HG03159 (cell line): ENCODE measurements at regions not wholly inside any gene's neighbourhood (a gene's known extent, or its start where the extent isn't known, plus 50 kb on each side); places are given as distances from the start of the nearest gene placed in this dataset.

Experiments
- ATAC-seq: cut with Tn5 transposase; IDR thresholded peaks from one replicate; pipeline ENCODE4 v1.9.1; 2021; ENCODE audit warnings: mild to moderate bottlenecking, moderate library complexity; ENCODE audit not compliant: unreplicated experiment

GRCh38 chr15:70180186-70180875 is 82.6 kb upstream of the TLE3 start:
- no peak for ATAC-seq

DNA sequence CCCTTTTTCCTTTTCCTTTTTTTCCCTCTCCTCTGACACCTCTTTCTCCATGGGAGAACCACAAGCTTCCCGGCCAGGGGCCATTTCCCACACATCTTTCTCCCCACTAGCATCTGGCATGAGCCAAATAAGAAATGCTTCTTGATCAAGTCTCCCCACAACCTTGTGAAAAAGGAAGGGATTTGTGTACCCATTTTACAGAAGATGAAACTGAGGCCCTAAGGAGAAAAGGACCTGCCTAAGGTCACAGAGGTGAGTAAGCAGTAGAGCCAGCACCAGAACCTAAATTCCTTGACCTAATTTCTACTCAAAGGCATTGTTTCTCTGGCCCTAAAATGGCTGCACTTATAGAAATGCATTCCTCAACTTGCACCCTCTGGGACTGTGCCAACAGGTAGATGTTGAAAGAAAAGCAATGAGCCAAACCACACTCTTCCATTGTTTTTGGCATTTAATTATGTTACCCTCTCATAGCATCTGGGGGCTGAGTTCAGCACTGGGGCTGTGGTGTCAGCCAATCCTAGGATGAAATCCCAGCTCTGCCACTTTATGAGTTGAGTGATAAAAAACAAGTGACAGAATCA is 81.7 kb upstream of the TLE3 start:
- ATAC-seq: no peak

DNA sequence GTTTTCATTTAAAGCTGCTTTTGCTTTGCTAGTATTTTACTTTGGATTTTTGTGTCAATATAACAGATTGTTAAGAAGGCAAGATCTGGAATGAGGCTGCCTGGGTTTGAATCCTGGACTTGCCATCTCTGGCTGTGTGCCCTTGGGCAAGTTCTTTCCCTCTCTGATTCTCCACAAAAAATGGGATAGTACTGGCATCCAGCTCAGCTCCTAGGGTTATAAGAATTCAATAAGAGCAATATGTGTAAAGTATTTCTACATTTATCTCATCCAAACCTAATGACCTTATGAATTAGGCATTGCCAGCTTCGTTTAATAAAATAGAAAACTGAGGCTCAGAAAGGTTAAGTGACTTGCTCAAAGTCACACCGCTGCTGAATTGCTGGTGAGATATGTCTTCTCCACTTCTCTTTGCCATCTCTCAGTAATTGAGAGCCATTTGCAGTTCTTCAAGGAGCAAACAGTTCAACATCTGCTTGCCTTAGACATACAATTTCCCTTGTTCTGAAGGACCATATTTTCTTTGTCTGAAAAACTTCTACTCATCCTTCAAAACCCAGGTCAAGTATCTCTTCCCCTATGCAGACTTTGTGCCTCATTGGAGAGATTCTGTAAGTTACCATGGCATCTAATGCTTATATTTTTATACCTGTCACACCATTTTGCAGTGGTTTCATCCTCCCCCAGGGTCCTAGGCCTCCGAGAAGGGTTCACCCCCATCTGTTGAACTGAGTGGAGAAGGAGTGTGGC is 80.8 kb upstream of the TLE3 start:
- ATAC-seq: no peak

GRCh38 chr15:70172566-70173225 is 75.0 kb upstream of the TLE3 start:
- ATAC-seq: no peak

- ATAC-seq: no peak
Observed at GRCh38 chr15:70172124-70172523, 74.4 kb upstream of the TLE3 start.

- ATAC-seq: no peak
Observed at GRCh38 chr15:70171256-70171886, 73.7 kb upstream of the TLE3 start.

GRCh38 chr15:70170096-70170699 is 72.5 kb upstream of the TLE3 start:
- no peak for ATAC-seq

DNA sequence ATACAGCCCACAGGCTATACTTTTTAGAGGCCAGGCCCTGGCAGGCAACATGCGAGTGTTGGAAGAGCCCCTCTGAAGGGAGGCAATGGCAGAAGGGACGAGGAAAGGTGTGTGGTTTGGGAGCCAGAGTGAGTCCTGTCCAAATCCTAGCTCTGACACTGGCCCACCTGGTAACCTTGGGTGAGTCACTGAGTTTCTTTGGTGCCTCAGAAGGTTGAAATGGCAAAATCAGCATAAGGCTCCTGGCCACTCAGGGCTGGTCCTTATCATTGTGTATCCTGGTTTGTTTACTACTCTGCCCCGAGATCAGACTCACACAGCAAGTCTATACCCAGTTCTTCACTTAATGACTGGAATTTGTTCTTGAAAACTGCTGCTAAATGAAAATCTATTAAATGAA is 71.4 kb upstream of the TLE3 start:
- ATAC-seq: no peak

DNA sequence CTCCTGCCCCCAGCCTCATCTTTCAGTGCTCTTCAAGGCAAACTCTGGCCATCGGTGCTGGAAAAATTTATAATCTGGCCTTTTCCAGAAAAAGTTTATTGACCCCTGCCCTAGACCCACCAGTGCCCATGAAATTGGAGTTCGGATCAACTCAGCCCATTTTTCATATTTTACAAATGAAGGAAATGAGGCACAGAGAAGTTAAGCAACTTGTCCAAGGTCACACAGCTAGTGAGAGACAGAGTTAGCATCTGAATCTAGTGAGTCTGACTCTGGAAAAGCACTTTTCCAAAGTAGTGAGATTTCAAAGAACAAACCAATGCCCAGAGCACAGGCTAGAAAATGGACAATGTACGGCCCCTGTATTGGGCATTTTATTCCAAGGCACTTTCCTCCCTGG is 69.4 kb upstream of the TLE3 start:
- no peak for ATAC-seq

DNA sequence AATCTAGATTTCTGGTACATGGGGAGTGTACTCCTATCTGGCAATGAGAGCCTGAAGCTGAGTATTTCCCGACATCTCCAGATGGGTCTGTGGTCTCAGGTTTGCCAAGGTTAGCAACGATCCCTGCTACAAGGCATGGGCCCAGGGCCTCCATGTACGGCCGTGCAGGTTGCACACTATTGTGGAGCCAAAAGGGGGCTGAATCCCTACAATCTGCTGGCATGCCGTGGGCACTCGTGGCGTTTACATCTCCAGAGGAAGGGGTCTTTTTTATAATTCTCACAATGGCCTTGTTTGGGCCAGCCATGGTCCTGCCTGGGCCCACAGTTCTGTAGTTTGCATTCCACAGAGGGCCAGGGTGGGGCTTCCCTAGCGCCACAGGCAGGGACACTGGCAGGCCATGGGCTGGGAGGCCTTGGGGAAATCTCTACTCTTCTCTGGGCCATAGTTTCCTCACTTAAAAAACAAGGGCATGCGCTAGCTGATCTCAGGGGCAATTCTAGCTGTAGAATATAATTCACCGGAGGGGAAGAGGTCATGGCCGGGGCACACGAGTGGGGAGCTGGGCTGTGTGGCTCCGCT is 68.9 kb upstream of the TLE3 start:
- no peak for ATAC-seq

DNA sequence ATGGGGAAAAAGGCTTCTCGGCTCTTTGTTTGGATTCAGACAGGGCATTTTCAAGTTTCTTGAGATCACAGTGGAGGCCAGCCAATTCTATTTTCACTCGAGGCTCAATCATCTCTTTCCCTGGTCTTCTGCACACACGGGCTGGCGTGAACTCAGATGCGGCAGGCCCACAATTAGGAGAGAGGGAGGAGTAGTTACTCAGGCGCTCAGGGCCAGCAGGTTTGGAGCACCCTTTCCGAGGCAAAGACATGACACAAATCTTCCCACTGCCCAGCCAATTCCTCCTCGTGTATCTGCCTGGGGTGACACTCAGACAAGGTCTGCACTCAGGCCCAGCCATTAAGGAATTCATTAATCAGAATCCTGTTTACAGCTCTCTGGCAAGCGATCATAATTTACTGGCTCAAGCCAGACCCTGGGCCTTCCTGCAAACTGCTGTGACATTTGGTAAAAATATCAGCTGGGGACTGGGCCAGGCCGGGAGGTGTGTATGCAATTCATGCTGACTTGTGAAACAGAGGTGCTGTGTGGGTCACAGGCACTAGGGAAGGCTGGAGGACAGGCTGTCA is 68.1 kb upstream of the TLE3 start:
- no peak for ATAC-seq

- no peak for ATAC-seq
Observed at GRCh38 chr15:70164910-70165715, 67.4 kb upstream of the TLE3 start.

DNA sequence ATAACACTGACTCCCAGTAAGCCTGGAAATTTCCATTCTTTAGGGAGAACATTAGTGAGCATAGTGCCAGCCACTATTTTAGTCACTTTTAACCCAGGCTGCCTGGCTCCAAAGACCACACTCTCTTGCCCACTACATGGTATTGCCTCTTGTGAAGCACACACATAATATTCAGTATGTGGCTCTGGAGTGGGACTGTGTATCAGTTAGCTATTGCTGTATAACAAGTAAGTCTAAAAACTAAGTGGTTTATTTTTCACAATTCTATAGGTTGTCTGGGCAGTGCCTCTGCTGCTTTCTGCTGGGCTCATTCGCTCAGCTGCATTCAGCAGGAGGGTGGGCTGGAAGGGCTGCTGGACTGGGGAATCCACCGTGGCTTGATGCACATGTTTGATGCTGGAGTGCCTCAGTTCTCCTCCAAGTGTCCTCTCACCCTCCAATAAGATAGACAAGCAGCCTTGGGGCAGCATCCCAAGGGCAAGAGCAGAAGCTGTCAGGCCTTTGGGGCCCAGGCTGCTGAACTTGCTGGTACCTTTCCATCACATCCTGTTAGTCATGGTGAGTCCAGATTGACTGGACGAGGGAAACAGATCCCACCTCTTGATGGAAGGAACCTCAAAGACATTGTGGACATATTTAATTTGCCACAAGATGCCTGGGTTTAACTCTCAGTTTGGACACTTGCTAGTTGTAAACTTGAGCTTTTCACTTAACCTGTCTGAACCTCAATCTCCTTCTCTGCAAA is 66.6 kb upstream of the TLE3 start:
- ATAC-seq: no peak

- no peak for ATAC-seq
Observed at GRCh38 chr15:70160803-70161565, 63.3 kb upstream of the TLE3 start.

GRCh38 chr15:70160267-70160666 is 62.5 kb upstream of the TLE3 start:
- ATAC-seq: no peak

- ATAC-seq: no peak
Observed at GRCh38 chr15:70159713-70160009, 61.9 kb upstream of the TLE3 start.

GRCh38 chr15:70159001-70159712 is 61.4 kb upstream of the TLE3 start:
- no peak for ATAC-seq
